GM12891 (cell line): ENCODE measurements at regions not wholly inside any gene's neighbourhood (a gene's known extent, or its start where the extent isn't known, plus 50 kb on each side); places are given as distances from the start of the nearest gene placed in this dataset.

Experiments
- DNase-seq: peaks from one replicate; pipeline ENCODE4 v3.0.0; 2011; ENCODE audit warnings: low spot score; ENCODE audit not compliant: insufficient read length
- FAIRE-seq: peaks from 2 replicates; lab custom pipeline; 2011; peaks lifted over from hg19 to GRCh38; lab: Jason Lieb, UNC
- PAX5 ChIP-seq: IDR thresholded peaks from 2 replicates; pipeline ENCODE4 v1.6.1; 2011; ENCODE audit warnings: low read length, moderate library complexity, mild to moderate bottlenecking; ENCODE audit not compliant: insufficient read depth, severe bottlenecking
- POLR2A ChIP-seq: IDR thresholded peaks from 2 replicates; pipeline ENCODE4 v1.6.1; 2011; ENCODE audit warnings: low read depth, low read length, control low read depth
- POLR2AphosphoS5 ChIP-seq: IDR thresholded peaks from 2 replicates; pipeline ENCODE4 v1.6.1; 2011; ENCODE audit warnings: low read depth, low read length, control low read depth
- POU2F2 ChIP-seq: IDR thresholded peaks from 2 replicates; pipeline ENCODE4 v1.6.1; 2011; ENCODE audit warnings: low read depth, mild to moderate bottlenecking, control low read depth, low read length, moderate library complexity
- SPI1 ChIP-seq: IDR thresholded peaks from 2 replicates; pipeline ENCODE4 v1.6.1; 2011; ENCODE audit warnings: low read depth, low read length, control low read depth
- TAF1 ChIP-seq: IDR thresholded peaks from 2 replicates; pipeline ENCODE4 v1.6.1; 2011; ENCODE audit warnings: low read depth, low read length, control low read depth

- no peak for DNase-seq
- no peak for FAIRE-seq
- TF ChIP-seq PAX5 (no peak), TAF1 (no peak), POLR2AphosphoS5 (no peak), POLR2A (no peak), SPI1 (no peak), POU2F2 (no peak)
Measured at GRCh38 chr7:67950321-67951083, 953.9 kb downstream of the TYW1 start.

DNA sequence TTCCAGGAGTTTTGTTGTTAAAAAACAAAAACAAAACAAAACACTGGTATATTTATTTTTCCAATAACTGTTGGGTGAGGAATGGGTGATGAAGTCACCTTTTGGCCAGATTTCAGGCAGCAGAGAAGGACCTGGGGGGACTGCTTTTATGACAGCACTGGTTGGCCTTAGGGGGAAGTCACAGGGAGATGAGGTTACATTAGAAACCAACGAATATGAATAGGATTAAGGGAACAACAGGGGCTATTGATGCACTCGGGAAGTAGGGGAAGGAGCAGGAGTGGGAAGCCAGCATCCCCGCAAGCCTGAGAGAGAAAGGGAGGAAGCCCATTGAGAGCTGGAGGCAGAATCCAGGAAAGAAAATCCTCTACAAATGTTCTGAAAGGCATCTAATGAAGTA, 958.4 kb downstream of the TYW1 start:
- TF ChIP-seq TAF1 = no peak
- TF ChIP-seq POU2F2 = no peak
- no peak for TF ChIP-seq POLR2A
- TF ChIP-seq PAX5 = no peak
- no peak for TF ChIP-seq SPI1
- no peak for TF ChIP-seq POLR2AphosphoS5
- FAIRE-seq = no peak
- no peak for DNase-seq

DNA sequence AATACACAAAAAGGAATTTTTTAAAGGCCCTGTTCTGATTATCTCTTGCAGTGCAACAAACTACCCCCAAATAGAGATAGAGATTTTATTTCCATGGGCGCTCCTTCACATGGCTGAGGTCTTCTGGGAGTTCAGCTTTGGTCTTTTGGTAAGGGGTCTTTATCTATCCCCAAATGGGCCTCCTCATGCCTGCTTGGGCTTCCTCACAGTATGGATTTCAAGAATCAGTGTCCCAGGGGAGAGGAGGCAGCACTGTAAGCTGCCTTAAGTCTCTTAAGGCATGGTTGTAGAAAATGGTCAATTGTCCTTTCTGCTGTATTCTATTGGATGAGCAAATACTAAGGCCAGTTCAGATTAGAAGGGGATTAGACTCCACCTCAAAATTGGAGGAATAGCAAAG, 966.2 kb downstream of the TYW1 start:
- DNase-seq (no peak), FAIRE-seq (no peak)
- TF ChIP-seq SPI1 (no peak), POU2F2 (no peak), TAF1 (no peak), POLR2AphosphoS5 (no peak), PAX5 (no peak), POLR2A (no peak)

DNA sequence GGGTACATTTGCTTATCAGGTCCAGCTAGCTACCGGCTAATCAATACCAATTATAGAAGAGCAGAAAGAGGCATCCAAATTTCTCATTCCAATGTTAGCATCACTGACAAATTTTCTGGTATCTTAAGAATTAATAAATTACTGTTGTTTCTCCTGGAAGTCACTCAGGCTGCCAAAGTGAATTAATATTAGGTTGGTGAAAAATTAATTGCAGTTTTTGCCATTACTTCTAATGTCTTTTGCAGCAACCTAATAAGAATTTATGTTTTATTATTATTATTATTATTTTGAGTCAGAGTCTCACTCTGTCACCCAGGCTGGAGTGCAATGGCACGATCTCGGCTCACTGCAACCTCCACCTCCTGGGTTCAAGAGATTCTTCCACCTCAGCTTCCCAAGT, 979.9 kb downstream of the TYW1 start:
- DNase-seq = no peak
- TF ChIP-seq TAF1 (no peak), POU2F2 (no peak), POLR2A (no peak), PAX5 (no peak), SPI1 (no peak), POLR2AphosphoS5 (no peak)
- FAIRE-seq = no peak

DNA sequence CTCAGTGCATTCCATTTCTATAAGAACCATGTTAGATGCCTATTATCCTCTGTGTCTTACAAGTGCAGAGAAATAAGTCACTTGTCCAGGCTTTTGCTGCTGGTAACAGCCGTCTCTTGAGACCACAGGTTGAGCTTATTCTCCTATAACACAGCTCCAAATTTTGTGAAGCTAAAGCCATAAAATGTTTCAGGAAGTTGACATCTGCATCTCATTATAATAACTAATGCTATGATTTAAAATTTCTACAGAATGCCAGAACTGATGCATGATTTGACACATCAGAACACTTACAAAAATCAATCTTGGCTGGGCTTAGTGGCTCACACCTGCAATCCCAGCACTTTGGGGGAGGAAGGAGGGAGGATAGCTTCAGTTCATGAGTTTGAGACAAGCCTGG, 986.9 kb downstream of the TYW1 start:
- no peak for TF ChIP-seq SPI1
- no peak for TF ChIP-seq POLR2A
- no peak for TF ChIP-seq PAX5
- TF ChIP-seq POLR2AphosphoS5 = no peak
- no peak for TF ChIP-seq TAF1
- TF ChIP-seq POU2F2 = no peak
- FAIRE-seq (no peak), DNase-seq (no peak)

DNA sequence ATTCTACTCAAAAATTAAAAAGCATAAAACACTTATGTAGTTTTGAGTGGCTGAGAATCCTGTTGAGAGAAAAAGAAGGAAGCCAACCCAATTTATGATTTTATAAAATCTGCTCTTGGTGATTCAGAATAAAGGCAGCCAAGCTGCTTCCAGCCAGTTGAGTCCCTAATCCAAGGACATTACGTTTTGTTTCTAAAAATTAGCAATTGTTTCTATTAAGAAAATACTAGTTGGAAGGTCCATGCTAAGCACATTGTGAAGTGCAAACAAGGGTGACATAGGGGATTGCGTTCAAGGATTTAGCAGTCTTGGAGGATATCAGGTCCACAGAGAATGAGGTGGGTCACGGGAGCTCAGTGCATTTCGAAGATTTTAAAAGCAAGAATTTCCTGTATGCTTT, 987.7 kb downstream of the TYW1 start:
- DNase-seq (no peak), FAIRE-seq (no peak)
- TF ChIP-seq SPI1 (no peak), PAX5 (no peak), TAF1 (no peak), POLR2A (no peak), POLR2AphosphoS5 (no peak), POU2F2 (no peak)

DNA sequence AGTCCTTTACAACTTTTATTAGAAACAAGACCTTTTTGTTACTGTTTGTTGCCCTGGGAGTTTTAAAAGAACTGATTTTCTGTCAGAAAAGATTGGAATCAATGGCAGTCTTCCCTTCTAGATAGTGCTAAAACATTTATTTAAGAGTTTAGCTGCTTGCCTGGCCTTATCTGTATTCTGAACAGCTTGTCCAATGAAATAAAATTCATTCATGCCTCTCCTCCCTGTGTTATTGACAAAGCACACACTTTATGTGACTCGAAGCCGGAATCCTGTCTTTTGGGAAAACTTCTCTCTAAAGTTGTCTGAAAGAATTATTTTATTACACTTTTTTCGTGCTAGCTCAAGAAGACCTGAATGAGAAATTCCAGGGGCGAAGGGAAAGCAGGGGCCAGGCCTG, 992.5 kb downstream of the TYW1 start:
- TF ChIP-seq TAF1 = no peak
- no peak for TF ChIP-seq POLR2AphosphoS5
- TF ChIP-seq PAX5 = no peak
- no peak for TF ChIP-seq SPI1
- no peak for TF ChIP-seq POLR2A
- TF ChIP-seq POU2F2 = no peak
- DNase-seq (no peak), FAIRE-seq (no peak)

DNA sequence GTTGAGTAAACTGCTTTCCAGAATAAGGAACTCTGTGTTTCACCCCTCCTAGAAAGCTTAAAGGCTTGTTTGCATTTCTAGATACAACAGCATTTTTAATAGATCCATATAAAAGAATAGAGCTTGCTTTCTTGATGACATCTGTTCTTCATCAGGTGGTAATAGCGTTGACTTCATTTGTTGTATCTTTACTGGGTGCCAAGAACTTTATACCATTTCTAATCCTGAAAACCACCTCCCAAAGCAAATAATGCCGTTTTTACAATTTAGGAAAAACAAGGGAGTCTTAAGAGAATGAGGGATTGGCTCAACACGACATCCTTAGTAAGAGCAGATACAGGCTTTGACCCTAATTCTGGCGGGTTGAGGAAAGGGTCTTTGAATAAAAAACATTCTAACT, 993.4 kb downstream of the TYW1 start:
- no peak for DNase-seq
- no peak for FAIRE-seq
- TF ChIP-seq SPI1 = no peak
- TF ChIP-seq POU2F2 = no peak
- TF ChIP-seq POLR2A = no peak
- no peak for TF ChIP-seq POLR2AphosphoS5
- no peak for TF ChIP-seq TAF1
- TF ChIP-seq PAX5 = no peak

DNA sequence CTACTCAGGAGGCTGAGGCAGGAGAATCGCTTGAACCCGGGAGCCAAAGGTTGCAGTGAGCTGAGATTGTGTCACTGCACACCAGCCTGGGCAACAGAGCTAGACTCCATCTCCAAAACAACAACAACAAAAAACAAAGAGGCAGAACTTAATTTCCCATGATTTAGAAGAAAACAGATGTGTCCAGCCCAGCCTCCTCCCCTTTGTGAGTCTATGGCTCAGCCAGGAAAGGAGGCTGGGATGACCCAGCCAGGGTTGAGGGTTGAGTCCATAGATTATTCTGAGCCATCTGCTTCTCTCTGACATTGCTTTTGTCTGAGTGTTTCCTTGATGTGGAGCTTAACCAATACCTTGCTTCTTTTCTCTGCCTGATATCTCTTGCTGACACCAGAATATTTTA, 994.1 kb downstream of the TYW1 start:
- TF ChIP-seq PAX5 (no peak), TAF1 (no peak), POLR2AphosphoS5 (no peak), SPI1 (no peak), POU2F2 (no peak), POLR2A (no peak)
- no peak for DNase-seq

DNA sequence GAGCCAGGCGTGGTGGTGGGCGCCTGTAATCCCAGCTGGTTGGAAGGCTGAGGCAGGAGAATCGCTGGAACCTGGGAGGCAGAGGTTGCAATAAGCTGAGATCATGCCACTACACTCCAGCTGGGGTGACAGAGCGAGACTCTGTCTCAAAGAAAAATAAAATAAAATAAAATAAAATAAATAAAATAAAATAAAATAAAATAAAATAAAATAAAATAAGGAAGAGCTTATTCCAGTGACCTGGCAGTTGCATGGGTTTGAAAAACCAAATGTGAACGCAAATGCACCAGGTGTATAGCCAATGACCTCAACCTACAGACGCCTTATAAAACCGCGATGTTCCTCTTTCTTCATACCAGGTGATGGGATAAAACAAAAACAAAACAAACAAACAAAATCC, 995.7 kb downstream of the TYW1 start:
- TF ChIP-seq PAX5 = no peak
- TF ChIP-seq POLR2A = no peak
- no peak for TF ChIP-seq POLR2AphosphoS5
- TF ChIP-seq SPI1 = no peak
- no peak for FAIRE-seq
- DNase-seq = no peak

More for the DNA sequence above, 994.1 kb downstream of the TYW1 start:
- no peak for FAIRE-seq

DNA sequence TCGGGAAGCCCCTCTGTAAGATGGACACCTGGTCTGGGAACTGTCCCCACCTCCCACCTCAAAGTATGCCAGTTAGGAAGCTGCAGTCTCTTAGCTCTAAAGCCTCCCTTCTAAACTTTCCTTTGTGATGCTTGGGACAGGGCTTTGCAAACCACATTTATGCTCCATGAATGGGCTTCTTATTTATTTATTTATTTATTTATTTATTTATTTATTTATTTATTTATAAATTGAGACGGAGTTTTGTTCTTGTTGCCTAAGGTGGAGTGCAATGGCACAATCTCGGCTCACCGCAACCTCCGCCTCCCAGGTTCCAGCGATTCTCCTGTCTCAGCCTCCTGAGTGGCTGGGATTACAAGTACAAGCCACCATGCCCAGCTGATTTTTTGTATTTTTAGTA, 1009.4 kb downstream of the TYW1 start:
- FAIRE-seq (no peak), DNase-seq (no peak)
- no peak for TF ChIP-seq POU2F2
- no peak for TF ChIP-seq POLR2AphosphoS5
- TF ChIP-seq PAX5 = no peak
- TF ChIP-seq TAF1 = no peak
- no peak for TF ChIP-seq POLR2A
- TF ChIP-seq SPI1 = no peak

DNA sequence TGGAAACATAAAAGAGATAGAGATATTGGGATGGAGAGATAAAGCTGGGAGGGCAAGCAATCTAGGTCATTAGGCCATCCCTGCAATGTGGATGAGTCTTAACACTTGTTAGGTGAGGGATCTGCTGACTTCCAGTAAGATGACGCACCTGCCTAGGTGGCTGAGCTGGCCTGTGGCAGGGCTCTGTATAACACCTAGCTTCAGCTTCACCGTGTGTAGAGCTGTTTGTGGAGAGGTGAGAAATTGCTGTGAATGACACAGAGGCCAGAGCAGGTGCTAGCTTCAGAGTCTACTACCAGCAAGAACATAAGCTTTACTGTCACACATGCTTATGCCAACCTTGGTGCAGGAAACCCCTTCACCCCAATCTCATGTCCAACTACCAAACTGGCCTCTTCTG, 1010.0 kb downstream of the TYW1 start:
- DNase-seq = no peak
- TF ChIP-seq POLR2AphosphoS5 (no peak), SPI1 (no peak), POLR2A (no peak), PAX5 (no peak), TAF1 (no peak), POU2F2 (no peak)
- FAIRE-seq = no peak
